ENCODE measurements at regions not wholly inside any gene's neighbourhood (a gene's known extent, or its start where the extent isn't known, plus 50 kb on each side); places are given as distances from the start of the nearest gene placed in this dataset.

GRCh38 chr4:10746371-10747171 lies 62.0 kb upstream of the CLNK start:
- no peak overlapping the region for H3K4me3 ChIP-seq
- H3K27ac ChIP-seq: peak overlapping the region; percentile 55 to 64

DNA sequence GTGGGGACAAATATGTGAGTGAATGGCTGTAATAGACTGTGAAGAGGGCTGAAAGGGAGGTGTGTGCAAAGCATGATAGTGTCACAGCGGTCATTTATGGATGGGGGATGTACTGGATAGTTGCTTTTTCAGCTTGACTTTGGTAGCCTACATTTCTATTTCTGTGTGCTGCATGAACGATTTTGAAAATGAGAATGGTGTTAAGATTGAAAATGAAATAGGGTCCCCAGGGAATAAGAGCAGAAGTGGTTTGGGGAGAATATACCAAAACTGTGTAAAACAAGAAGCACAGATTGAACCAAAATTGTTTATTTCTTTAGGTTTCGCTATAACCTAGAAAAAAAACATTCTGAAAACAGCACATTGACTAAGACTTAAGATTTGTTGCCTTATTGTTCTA lies 58.8 kb upstream of the CLNK start:
- peaks cover 7 to 11% of the 10 kb centered on the region in 2 donors for H3K4me1 ChIP-seq (ENCODE audit: control insufficient read depth in 1 of 2, low read depth in 2 of 2)
- DNase-seq (ENCODE audit: low spot score) (no peak), ATAC-seq (ENCODE audit: insufficient number of reproducible peaks, low FRiP score, low read depth) (no peak)
- no peaks in the 10 kb centered on the region for H3K27me3 ChIP-seq (replicated peaks; ENCODE audit: insufficient read depth)
- H3K9me3 ChIP-seq: no peaks in the 10 kb centered on the region
- H3K4me3 ChIP-seq: no peak overlapping the region
- TF ChIP-seq, protein P1, sequence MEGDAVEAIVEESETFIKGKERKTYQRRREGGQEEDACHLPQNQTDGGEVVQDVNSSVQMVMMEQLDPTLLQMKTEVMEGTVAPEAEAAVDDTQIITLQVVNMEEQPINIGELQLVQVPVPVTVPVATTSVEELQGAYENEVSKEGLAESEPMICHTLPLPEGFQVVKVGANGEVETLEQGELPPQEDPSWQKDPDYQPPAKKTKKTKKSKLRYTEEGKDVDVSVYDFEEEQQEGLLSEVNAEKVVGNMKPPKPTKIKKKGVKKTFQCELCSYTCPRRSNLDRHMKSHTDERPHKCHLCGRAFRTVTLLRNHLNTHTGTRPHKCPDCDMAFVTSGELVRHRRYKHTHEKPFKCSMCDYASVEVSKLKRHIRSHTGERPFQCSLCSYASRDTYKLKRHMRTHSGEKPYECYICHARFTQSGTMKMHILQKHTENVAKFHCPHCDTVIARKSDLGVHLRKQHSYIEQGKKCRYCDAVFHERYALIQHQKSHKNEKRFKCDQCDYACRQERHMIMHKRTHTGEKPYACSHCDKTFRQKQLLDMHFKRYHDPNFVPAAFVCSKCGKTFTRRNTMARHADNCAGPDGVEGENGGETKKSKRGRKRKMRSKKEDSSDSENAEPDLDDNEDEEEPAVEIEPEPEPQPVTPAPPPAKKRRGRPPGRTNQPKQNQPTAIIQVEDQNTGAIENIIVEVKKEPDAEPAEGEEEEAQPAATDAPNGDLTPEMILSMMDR (IDR thresholded peaks at IDR 0.05): no peak
- H3K27ac ChIP-seq: no peak overlapping the region
- no peaks in the 10 kb centered on the region for H3K36me3 ChIP-seq

More at GRCh38 chr4:10746371-10747171, 62.0 kb upstream of the CLNK start:
- no peaks in the 10 kb centered on the region for H3K9me3 ChIP-seq
- ATAC-seq (ENCODE audit: insufficient number of reproducible peaks, low FRiP score, low read depth) (peak; percentile 2), DNase-seq (ENCODE audit: low spot score) (no peak)
- H3K27me3 ChIP-seq (replicated peaks; ENCODE audit: insufficient read depth): no peaks in the 10 kb centered on the region
- TF ChIP-seq, protein P1 (IDR thresholded peaks at IDR 0.05): no peak
- H3K36me3 ChIP-seq: no peaks in the 10 kb centered on the region
- peaks cover 7 to 22% of the 10 kb centered on the region in 2 donors for H3K4me1 ChIP-seq (ENCODE audit: control insufficient read depth in 1 of 2, low read depth in 2 of 2)

DNA sequence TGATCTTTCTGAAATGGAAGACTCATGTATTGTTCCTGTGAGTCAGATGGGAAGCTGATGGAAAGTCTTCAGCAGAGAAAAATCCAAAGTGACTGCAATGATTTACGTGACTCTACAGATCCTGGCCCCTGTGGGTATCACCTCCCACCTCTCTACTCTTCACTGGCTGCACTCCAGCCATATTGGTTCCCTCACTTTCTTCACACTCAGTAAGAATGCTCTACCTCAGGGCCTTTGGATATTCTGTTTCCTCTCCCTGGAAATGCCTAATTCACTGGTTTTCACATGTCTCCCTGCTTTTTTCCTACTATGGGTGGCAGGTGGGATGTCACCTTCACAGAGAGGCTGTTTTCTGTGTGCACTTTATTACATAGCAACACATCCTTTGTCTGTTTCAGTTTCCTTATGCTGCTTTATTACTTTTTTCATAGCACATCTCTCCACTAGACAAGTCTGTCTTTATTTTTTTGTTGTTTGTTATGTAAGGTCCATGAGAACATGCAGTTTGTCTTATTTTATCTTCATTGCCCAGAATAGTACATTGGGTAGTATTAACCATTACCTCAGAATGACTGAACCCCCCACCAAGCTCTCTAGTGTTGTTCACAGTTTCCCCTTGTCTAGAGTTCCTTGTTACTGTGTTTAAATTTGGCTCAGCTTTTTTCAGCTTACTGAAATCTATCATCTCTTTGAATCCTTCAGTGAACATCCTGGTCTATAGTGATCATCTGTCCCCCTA lies 57.6 kb upstream of the CLNK start:
- no peak overlapping the region for H3K27ac ChIP-seq
- ATAC-seq (ENCODE audit: insufficient number of reproducible peaks, low FRiP score, low read depth): no peak
- no peak overlapping the region for H3K4me3 ChIP-seq
- no peaks in the 10 kb centered on the region for H3K9me3 ChIP-seq
- H3K4me1 ChIP-seq (ENCODE audit: control insufficient read depth in 1 of 2, low read depth in 2 of 2): peaks cover 6 to 9% of the 10 kb centered on the region in 2 donors
- TF ChIP-seq, protein P1 (IDR thresholded peaks at IDR 0.05): no peak
- no peaks in the 10 kb centered on the region for H3K36me3 ChIP-seq
- no peaks in the 10 kb centered on the region for H3K27me3 ChIP-seq (replicated peaks; ENCODE audit: insufficient read depth)
- no peak for DNase-seq (ENCODE audit: low spot score)

DNA sequence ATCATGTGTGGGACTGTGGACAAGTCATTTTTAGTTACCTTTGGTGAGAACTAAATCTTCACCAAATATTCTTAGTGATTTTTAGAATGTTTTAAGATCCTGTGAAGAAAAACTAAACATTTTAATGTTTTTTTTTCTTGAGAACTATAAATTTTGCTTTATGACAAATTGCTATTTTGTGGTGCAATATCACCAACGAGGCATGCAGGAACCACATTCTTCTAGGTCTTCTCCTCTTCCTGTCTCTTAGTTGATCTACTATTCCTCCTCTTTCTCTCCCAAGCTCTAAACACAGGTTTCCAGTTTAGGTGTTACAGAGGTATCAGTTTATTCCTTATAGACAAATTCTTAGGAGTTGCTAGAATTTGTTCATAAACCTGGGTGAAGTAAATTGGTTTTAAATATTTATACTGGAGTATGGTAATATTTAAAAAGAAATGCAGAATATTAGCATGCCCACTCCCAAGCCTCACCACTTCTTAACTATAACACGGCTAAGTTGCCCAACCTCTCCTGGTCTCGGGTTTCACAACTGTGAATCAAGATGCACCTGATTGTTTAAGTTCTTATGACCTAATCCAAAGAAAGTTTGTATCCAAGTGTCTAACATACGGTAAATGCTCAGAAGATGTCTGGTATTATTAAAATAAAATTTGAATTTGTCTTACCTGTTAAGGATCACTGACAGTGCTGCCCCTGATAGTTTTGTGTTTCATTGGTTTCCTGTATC lies 56.5 kb upstream of the CLNK start:
- Histone ChIP-seq H3K4me1 (ENCODE audit: control insufficient read depth in 1 of 2, low read depth in 2 of 2) (peaks cover 0 to 1% of the 10 kb centered on the region in 2 donors), H3K4me3 (no peak overlapping the region), H3K36me3 (no peaks in the 10 kb centered on the region), H3K9me3 (no peaks in the 10 kb centered on the region), H3K27ac (no peak overlapping the region), H3K27me3 (replicated peaks; ENCODE audit: insufficient read depth) (no peaks in the 10 kb centered on the region)
- TF ChIP-seq, protein P1 (IDR thresholded peaks at IDR 0.05): no peak
- ATAC-seq (ENCODE audit: insufficient number of reproducible peaks, low FRiP score, low read depth): no peak
- no peak for DNase-seq (ENCODE audit: low spot score)

- Histone ChIP-seq H3K9me3 (no peaks in the 10 kb centered on the region), H3K4me3 (no peak overlapping the region)
Measured at GRCh38 chr4:10740251-10740650, 55.7 kb upstream of the CLNK start.

More at GRCh38 chr4:10740251-10740650, 55.7 kb upstream of the CLNK start:
- H3K27me3 ChIP-seq (replicated peaks; ENCODE audit: insufficient read depth): no peaks in the 10 kb centered on the region
- H3K27ac ChIP-seq: no peak overlapping the region
- TF ChIP-seq, protein P1 (IDR thresholded peaks at IDR 0.05): no peak
- H3K4me1 ChIP-seq (ENCODE audit: control insufficient read depth in 1 of 2, low read depth in 2 of 2): no peaks in the 10 kb centered on the region
- no peaks in the 10 kb centered on the region for H3K36me3 ChIP-seq
- ATAC-seq (ENCODE audit: insufficient number of reproducible peaks, low FRiP score, low read depth): no peak
- DNase-seq (ENCODE audit: low spot score): no peak
